Glutamatergic neuron (in vitro differentiated cells): ENCODE measurements at regions not wholly inside any gene's neighbourhood (a gene's known extent, or its start where the extent isn't known, plus 50 kb on each side); places are given as distances from the start of the nearest gene placed in this dataset.

Source experiments
- DNase-seq: peaks from one replicate; pipeline ENCODE4 v3.0.0; 2022
- H3K27ac Mint-ChIP-seq: one replicate; pipeline ENCODE4 v1.8.0; 2020; ENCODE audit warnings: mild to moderate bottlenecking, mixed read lengths, inconsistent platforms; ENCODE audit not compliant: unreplicated experiment
- H3K27me3 Mint-ChIP-seq: one replicate; pipeline ENCODE4 v1.8.0; 2020; ENCODE audit warnings: mild to moderate bottlenecking, moderate library complexity, mixed read lengths, inconsistent platforms; ENCODE audit not compliant: unreplicated experiment
- H3K36me3 Mint-ChIP-seq: one replicate; pipeline ENCODE4 v1.8.0; 2020; ENCODE audit warnings: mild to moderate bottlenecking, mixed read lengths, inconsistent platforms; ENCODE audit not compliant: unreplicated experiment
- H3K4me1 Mint-ChIP-seq: one replicate; pipeline ENCODE4 v1.8.0; 2020; ENCODE audit warnings: mild to moderate bottlenecking, low read depth, mixed read lengths, inconsistent platforms; ENCODE audit not compliant: unreplicated experiment
- H3K4me3 Mint-ChIP-seq: one replicate; pipeline ENCODE4 v1.8.0; 2020; ENCODE audit warnings: mild to moderate bottlenecking, mixed read lengths, inconsistent platforms; ENCODE audit not compliant: unreplicated experiment
- H3K9me3 Mint-ChIP-seq: one replicate; pipeline ENCODE4 v1.8.0; 2020; ENCODE audit warnings: mild to moderate bottlenecking, moderate library complexity, mixed read lengths, inconsistent platforms; ENCODE audit not compliant: unreplicated experiment
- TF ChIP-seq, protein P1 (sequence below): fragments of 200-600 bp; sonication (generic); IDR thresholded peaks from one replicate; pipeline ENCODE4 v1.5.0; 2021; ENCODE audit not compliant: partially characterized antibody, unreplicated experiment

DNA sequence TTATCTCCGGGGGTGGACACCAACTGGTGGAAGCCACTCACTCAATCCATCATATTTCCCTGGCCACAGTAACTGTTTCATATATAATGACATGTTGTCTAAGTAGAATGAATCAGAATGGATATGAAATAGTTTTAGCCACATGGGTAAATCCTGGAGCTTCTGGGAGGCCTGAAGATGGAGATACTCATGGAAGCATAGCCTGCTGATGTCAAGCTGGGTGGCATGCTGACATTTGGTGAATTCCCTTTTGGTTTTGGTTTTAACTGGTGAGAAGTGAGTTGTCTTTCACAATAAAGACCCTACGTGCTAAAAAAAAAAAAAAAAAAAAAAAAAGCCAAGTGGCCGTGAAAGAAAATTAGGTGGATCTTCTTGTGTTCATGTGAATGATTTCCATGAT lies 105.3 kb upstream of the ITGA6 start:
- TF ChIP-seq, protein P1, sequence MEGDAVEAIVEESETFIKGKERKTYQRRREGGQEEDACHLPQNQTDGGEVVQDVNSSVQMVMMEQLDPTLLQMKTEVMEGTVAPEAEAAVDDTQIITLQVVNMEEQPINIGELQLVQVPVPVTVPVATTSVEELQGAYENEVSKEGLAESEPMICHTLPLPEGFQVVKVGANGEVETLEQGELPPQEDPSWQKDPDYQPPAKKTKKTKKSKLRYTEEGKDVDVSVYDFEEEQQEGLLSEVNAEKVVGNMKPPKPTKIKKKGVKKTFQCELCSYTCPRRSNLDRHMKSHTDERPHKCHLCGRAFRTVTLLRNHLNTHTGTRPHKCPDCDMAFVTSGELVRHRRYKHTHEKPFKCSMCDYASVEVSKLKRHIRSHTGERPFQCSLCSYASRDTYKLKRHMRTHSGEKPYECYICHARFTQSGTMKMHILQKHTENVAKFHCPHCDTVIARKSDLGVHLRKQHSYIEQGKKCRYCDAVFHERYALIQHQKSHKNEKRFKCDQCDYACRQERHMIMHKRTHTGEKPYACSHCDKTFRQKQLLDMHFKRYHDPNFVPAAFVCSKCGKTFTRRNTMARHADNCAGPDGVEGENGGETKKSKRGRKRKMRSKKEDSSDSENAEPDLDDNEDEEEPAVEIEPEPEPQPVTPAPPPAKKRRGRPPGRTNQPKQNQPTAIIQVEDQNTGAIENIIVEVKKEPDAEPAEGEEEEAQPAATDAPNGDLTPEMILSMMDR, result no peak
- no peak for DNase-seq
- Mint-ChIP-seq H3K4me1 (no peaks in the 10 kb centered on the region), H3K9me3 (peaks cover 2% of the 10 kb centered on the region), H3K36me3 (no peaks in the 10 kb centered on the region), H3K4me3 (no peak overlapping the region), H3K27me3 (no peaks in the 10 kb centered on the region), H3K27ac (no peak overlapping the region)

DNA sequence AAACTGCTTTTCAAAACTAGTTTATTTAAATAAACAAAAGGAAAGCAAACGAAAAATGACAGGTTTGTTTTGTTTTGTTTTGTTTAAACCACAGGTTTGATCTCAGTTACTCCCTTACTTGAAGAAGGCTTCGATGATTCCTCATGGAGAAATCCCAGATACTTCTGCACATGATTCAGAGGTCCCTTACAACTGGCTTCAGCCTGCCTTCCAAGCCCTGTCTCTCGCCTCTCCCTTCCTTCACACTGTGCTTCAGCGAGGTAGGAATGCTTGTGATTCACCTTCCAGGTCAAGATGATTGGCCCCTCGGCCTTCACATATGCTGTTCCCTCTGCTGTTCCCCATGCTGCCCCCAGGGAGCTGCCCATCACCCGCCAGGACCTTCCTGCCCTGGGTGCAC lies 104.1 kb upstream of the ITGA6 start:
- peaks cover 2% of the 10 kb centered on the region for H3K9me3 Mint-ChIP-seq
- H3K4me3 Mint-ChIP-seq, result no peak overlapping the region
- no peaks in the 10 kb centered on the region for H3K27me3 Mint-ChIP-seq
- no peak for DNase-seq
- no peaks in the 10 kb centered on the region for H3K4me1 Mint-ChIP-seq
- no peaks in the 10 kb centered on the region for H3K36me3 Mint-ChIP-seq
- H3K27ac Mint-ChIP-seq, result no peak overlapping the region
- TF ChIP-seq, protein P1, result no peak

DNA sequence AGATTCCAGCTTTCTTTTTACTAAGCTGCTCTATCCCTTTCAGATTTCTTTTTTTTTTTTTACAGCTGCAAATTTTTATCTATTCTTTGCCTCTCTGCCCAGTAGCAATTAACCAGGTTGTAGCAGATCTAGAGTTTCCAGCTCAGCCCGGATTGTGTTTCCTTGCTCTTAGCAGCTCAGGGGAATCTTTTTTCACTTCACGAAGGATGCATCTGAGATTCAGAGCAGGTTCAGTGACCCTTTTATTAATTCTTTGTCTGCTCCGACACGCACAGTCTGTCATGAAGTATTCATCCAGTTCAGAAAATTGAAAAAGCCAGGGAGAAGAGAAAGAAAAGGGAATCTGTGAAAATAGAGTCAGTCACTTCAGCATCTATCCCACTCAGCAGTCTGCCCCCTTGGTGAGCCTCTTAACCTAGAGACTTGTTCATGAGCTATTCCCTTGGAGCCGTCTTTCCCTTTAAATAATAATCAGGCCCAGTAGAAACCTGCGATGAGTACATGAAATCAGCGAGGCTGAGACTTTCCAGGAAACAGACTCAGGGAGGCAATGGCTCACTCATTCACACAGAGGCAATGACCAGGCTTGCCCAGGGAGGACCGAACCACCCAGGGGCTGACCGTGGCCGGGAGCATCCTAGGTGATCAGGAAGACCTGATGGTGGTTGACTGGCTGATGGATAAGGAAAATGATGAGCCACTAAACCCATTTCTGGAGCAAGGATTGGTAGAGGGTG lies 103.4 kb upstream of the ITGA6 start:
- TF ChIP-seq, protein P1, result no peak
- no peaks in the 10 kb centered on the region for H3K27me3 Mint-ChIP-seq
- H3K36me3 Mint-ChIP-seq, result no peaks in the 10 kb centered on the region
- H3K27ac Mint-ChIP-seq, result no peak overlapping the region
- no peaks in the 10 kb centered on the region for H3K4me1 Mint-ChIP-seq
- no peak overlapping the region for H3K4me3 Mint-ChIP-seq
- peaks cover 2% of the 10 kb centered on the region for H3K9me3 Mint-ChIP-seq
- DNase-seq, result no peak

- TF ChIP-seq, protein P1, result no peak
- no peak overlapping the region for H3K27ac Mint-ChIP-seq
- H3K4me3 Mint-ChIP-seq, result no peak overlapping the region
- H3K4me1 Mint-ChIP-seq, result no peaks in the 10 kb centered on the region
- H3K27me3 Mint-ChIP-seq, result no peaks in the 10 kb centered on the region
- H3K9me3 Mint-ChIP-seq, result peaks cover 2% of the 10 kb centered on the region
- no peak for DNase-seq
- H3K36me3 Mint-ChIP-seq, result no peaks in the 10 kb centered on the region
Measured at GRCh38 chr2:172326211-172326509, 101.2 kb upstream of the ITGA6 start.

GRCh38 chr2:172328103-172328841 lies 99.1 kb upstream of the ITGA6 start:
- Mint-ChIP-seq H3K9me3 (no peaks in the 10 kb centered on the region), H3K27me3 (no peaks in the 10 kb centered on the region), H3K27ac (no peak overlapping the region), H3K4me1 (no peaks in the 10 kb centered on the region), H3K4me3 (no peak overlapping the region), H3K36me3 (no peaks in the 10 kb centered on the region)
- TF ChIP-seq, protein P1, result no peak
- DNase-seq, result no peak
